HG03469 (cell line): ENCODE measurements at regions not wholly inside any gene's neighbourhood (a gene's known extent, or its start where the extent isn't known, plus 50 kb on each side); places are given as distances from the start of the nearest gene placed in this dataset.
"Not testable (repeated sequence)": the region's sequence is repeated elsewhere in the genome, so short reads cannot be mapped to it uniquely, and the experiment has no call there.

Source experiments
- ATAC-seq: cut with Tn5 transposase; IDR thresholded peaks from one replicate; pipeline ENCODE4 v1.9.1; 2021; ENCODE audit warnings: mild to moderate bottlenecking, moderate library complexity, moderate number of reproducible peaks; ENCODE audit not compliant: unreplicated experiment

DNA sequence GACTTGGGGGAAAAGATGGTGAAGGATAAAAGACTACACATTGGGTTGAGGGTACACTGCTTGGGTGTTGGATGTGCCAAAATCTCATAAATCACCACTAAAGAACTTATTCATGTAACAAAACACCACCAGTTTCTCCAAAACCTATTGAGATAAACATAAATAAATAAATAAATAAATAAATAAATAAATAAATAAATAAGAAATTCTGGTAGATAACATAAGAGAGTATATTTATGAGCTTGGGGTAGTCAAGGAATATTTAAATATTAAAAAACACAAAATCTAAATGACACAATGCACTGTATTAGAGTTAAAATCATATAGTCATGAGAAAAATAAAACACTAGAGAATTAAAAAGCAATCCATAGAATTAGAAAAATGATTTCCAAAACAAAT, 333.5 kb upstream of the NRG3 start:
- no peak for ATAC-seq

DNA sequence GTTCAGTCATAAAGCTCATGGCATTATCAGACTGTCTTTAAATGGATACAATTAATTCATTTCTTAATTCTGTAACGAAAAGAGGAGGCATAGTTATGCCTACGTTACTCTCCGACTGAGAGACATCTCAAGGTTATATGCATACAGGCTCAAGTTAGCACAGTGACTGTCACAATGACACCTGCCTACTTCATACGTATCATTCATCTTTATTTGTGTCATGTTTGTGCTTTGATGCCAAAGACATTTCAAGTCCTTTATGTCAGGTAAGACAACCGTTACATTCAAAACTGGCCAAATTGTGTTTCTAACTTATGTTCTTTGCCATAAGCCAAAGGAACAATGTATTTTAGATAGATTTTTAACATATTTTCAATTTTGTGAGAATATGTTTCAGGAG, 328.8 kb upstream of the NRG3 start:
- no peak for ATAC-seq

DNA sequence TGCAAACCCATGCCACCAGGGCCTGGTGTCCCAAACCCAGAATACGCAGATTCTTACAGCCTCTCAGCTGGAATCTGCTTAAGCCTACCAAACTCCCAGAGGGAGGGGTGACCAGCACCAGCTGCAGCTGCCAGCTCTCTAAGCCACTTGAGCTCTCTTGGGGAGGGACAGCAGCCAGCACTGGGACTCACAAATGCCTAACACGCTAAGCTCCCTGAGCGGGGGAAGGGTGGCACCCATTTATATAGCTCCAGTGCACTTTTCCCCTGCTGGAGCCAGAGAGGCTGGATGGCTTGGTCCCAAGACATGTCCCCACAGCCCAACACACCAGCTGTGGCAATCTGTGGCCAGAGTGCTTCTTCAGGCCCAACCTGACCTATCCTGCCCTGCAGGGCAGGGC, 326.8 kb upstream of the NRG3 start:
- ATAC-seq: no peak

DNA sequence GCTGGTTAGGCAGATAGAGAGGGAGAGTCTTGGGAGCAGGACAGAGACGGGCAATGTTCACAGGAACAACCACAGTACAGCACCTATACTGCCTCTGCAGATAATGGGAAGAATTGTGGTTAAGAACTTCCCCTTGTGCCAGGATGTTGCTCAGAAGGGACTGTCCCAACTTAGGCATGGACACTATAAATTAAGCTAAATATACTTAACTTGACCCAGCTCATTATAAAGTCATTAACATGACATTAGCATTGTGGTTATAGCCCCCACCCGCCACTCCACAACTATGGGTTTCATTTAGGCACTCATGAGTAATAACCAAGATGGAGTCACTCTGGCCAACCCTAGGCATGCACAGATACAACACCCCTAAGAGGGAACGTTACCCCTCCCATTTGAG, 310.9 kb upstream of the NRG3 start:
- no peak for ATAC-seq

DNA sequence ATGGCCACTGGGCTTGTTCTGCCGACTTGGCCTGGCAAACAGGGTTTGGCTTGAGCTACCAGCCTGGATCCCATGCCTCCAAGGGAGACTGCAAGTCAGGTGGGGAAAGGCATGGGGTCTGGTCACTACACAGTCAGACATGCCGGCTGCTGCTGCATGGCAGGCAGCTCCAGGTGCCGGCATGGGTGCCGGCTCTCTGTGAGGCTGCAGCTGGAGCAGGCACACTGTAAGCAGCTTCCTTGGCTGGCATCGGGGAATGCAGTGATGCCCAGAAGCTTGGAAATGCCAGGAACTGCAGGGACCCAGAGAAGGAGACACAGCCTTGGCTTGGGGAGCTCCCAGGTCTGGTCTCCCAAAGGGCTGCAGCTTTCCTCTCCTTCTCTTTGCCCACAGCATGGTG, 305.5 kb upstream of the NRG3 start:
- ATAC-seq: no peak

- no peak for ATAC-seq
Observed at GRCh38 chr10:81570349-81570748, 304.6 kb upstream of the NRG3 start.

GRCh38 chr10:81570878-81571794, 303.9 kb upstream of the NRG3 start:
- no peak for ATAC-seq

- no peak for ATAC-seq
Observed at GRCh38 chr10:81575036-81575435, 300.0 kb upstream of the NRG3 start.

GRCh38 chr10:81576336-81576735, 298.7 kb upstream of the NRG3 start:
- ATAC-seq: no peak

- ATAC-seq: no peak
Observed at GRCh38 chr10:81594991-81595390, 280.0 kb upstream of the NRG3 start.

DNA sequence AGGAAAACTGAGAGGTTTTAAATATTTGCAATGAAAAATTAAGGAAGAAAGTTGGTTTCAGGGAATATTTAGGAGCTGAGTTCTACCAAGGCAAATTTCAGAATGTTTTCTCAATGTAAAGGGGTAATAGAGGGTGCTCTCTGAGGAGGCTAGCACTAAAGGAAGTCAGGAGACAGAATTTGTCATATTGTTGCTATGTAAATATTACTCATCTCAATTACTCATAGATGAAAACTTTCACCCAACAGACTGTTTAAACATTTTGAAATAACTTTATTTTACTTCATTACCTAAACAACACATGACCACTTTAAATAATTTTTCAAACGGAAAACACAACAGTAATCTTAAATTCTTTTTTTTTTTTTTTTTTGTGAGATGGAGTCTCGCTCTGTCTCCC, 274.8 kb upstream of the NRG3 start:
- ATAC-seq: no peak

GRCh38 chr10:81603106-81603620, 271.8 kb upstream of the NRG3 start:
- no peak for ATAC-seq

GRCh38 chr10:81644485-81644884, 230.5 kb upstream of the NRG3 start:
- ATAC-seq: not testable (repeated sequence)

DNA sequence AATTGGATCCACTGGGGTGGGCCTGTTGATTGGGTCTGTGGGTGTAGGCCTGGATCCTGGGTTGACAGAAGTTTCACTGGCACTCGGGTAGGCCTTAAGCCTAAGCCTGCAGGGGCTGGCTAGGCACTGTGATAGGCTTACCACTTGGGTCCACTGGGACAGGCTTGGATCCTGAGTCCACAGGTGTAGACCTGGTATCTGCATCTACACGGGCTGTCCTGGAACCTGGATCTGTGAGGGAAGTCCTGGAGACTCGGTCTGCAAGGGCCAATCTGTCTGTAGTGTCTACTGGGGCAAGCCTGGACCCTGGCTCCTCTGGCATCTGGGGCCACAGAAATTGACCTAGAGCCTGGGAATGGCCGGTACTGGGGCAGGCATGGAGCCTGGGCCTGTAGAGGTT, 219.0 kb upstream of the NRG3 start:
- no peak for ATAC-seq

DNA sequence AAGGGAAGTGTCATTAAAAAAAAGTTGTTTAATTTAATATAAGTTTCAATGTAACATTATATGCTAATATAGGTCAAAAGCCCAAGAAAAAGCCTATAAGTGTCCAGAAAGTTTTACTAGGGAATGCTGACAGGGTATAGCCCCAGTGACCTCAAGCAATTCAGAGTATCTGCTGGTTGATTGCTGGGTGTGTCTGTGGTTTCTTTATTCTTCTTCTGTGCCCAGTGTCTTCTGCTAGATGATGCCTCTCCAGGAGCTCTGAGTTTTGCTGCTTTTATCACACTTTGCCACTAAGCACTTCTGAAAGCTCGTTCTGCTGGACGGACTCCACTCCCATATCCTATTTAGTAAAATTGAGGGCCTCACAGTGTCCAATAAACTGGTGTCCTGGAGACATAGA, 212.2 kb upstream of the NRG3 start:
- no peak for ATAC-seq

DNA sequence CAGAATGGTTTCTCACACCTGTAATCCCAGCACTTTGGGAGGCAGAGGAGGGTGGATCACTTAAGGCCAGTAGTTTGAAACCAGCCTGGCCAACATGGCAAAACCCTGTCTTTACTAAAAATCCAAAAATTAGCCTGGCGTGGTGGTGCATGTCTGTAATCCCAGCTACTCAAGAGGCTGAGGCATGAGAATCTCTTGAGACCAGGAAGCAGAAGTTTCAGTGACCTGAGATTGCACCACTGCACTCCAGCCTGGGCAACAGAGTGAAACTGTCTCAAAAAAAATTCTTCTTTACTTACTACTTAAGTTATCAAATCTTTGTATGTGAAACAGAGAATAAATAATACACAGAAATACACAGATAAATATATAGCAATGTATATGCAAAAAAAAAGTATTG, 210.2 kb upstream of the NRG3 start:
- not testable (repeated sequence) for ATAC-seq

- no peak for ATAC-seq
Observed at GRCh38 chr10:81674941-81675340, 200.1 kb upstream of the NRG3 start.

- ATAC-seq: no peak
Observed at GRCh38 chr10:81679291-81679690, 195.7 kb upstream of the NRG3 start.

DNA sequence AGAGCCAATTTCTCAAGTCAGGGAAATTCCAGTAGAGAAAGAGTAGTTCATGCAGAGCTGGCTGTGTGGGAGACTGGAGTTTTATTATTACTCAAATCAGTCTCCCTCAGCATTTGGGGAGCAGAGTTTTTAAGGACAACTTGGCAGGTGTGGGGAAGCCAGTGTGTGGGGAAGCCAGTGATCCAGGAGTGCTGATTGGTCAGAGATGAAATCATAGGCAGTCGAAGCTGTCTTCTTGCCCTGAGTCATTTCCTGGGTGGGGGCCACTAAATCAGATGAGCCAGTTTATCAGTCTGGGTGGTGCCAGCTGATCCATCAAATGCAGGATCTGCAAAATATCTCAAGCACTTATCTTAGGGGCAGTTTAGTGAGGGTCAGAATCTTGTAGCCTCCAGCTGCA, 194.6 kb upstream of the NRG3 start:
- ATAC-seq: no peak

DNA sequence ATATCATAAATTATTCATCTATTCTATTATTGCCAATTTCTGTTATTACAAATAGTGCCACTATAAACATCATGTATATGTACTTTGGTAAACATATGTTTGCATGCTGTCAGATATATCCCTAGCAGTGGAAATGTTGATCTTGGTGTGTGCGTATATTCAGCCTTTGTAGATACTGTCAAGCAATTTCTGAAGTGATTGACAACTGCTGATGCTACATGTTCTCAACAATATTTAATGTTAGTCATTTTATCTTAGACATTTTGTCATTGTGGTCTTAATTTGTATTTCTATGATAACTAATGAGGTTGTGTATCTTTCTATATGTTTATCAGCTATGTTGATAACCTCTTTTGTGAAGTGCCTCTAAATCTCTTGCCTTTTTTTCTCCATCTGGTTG, 186.5 kb upstream of the NRG3 start:
- ATAC-seq: no peak

DNA sequence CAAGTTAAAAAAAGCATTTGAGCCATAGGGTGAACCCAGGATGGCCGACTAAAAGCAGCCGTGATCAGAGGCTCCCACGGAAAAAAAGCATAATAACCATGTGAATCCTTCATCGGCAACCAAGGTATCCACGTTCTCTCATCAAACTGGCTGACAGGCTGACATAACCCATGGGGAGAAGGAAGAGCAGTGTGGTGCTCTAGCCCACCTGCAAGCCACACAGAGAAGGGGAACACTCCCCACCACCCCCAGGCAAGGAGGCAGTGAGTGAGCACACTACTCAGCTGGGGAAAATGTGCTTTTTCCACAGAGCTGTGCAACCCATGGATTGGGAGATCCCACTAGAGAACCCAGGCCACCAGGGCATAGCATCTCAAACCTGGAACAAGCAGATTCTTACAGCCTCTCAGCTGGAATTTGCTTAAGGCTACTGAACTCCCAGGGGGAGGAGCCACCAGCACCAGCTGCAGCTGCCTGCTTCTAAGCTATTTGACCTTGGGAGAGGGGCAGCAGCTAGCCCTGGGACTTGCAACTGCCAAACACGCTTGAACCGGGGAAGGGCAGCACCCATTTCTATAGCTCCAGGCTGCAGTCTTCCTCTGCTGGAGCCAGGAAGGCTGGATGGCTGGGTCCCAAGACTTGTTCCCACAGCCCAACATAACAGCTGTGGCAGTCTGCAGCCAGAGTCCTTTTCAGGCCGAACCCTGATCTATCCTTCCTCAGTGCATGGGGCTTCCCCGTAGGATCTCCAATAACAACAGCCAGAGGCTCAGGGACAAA, 178.2 kb upstream of the NRG3 start:
- ATAC-seq: no peak

DNA sequence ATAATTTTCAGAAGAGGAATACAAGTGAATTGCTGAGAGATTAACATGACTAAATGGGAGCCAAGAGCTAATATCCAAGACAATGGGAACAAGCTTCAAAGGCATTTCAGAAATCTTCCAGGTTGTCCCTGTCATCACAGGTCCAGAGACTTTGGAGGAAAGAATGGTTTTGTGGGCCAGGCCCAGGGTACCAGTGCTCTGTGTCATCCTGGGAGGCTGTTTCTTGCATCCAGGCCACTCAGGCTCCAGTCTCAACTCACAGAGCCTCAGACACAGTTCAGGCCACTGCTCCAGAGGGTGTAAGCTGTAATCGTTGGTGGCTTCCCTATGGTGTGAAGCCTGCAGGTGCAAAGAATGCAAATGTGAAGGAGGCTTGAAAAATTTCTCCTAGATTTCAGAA, 170.4 kb upstream of the NRG3 start:
- no peak for ATAC-seq
